ENCODE measurements at regions not wholly inside any gene's neighbourhood (a gene's known extent, or its start where the extent isn't known, plus 50 kb on each side); places are given as distances from the start of the nearest gene placed in this dataset.

DNA sequence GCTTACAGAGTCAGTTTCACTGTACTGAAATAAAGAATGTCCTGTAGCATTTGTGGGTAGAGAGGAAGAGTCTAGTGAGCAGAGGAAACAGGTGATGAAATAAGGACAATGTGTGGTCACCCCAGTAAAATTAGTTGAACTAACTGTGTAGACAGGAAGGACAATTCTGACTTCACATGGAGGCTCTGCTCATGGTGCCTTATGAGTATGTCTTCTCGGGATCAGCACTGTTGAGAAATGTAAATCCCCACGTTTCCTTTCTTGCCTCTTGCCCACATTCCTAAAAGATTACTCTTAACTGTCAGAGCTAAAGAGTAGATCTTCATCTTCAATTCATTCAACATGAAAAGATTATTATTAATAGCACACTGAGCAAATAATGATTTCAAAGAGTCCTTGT, 113.2 kb upstream of the FLRT2 start:
- no peak for TF ChIP-seq POLR2A (IDR thresholded peaks at IDR 0.05; ENCODE audit: low read depth, low read length)
- TF ChIP-seq POLR2AphosphoS5 (IDR thresholded peaks at IDR 0.05; ENCODE audit: low read depth, low read length) = no peak
- no peak for TF ChIP-seq TAF1 (IDR thresholded peaks at IDR 0.05; ENCODE audit: low read depth, low read length)
- no peak for TF ChIP-seq SPI1 (IDR thresholded peaks at IDR 0.05; ENCODE audit: low read depth, low read length)
- no peak for TF ChIP-seq PAX5 (IDR thresholded peaks at IDR 0.05; ENCODE audit: insufficient read depth, low read length, severe bottlenecking)
- no peak for TF ChIP-seq POU2F2 (IDR thresholded peaks at IDR 0.05; ENCODE audit: low read depth, low read length)

Data from GM12891 (cell line).